Stomach (tissue), 8 donors: ENCODE measurements at regions not wholly inside any gene's neighbourhood (a gene's known extent, or its start where the extent isn't known, plus 50 kb on each side); places are given as distances from the start of the nearest gene placed in this dataset.

Source experiments
- DNase-seq, 2 donors: peaks; one replicate each; pipeline versions ENCODE4 v3.0.0 to v3.0.0-alpha.2; 2013 to 2019
- H3K27ac ChIP-seq, 5 donors: fragments of 200-600 bp in 4 of 5; sonication (generic) in 4 of 5; one replicate each; pipeline ENCODE4 v1.5.1; 2013 to 2019; ENCODE audit warnings: mild to moderate bottlenecking in 1 of 5, moderate library complexity in 1 of 5
- H3K27me3 ChIP-seq, 3 donors: fragments of 200-600 bp; sonication (generic); one replicate each; pipeline ENCODE4 v1.5.1; 2017 to 2019; ENCODE audit warnings: mixed run types in 1 of 3
- H3K36me3 ChIP-seq, 4 donors: fragments of 200-600 bp; sonication (generic); 1 replicate in 3 of 4; 2 replicates in 1 of 4; pipeline ENCODE4 v1.5.1; 2016 to 2019
- H3K4me1 ChIP-seq, 4 donors: fragments of 200-600 bp; sonication (generic); one replicate each; pipeline ENCODE4 v1.5.1; 2016 to 2019
- H3K4me3 ChIP-seq, 4 donors: fragments of 200-600 bp; sonication (generic) in 3 of 4; one replicate each; pipeline ENCODE4 v1.5.1; 2016 to 2019; ENCODE audit warnings: mild to moderate bottlenecking in 1 of 4
- H3K9me3 ChIP-seq, 4 donors: fragments of 200-600 bp; sonication (generic); one replicate each; pipeline ENCODE4 v1.5.1; 2016 to 2019
- EP300 ChIP-seq: sonication (generic); formaldehyde crosslinking; IDR thresholded peaks from one replicate; pipeline ENCODE4 v1.6.1; 2017; ENCODE audit warnings: antibody characterized with exemption
- POLR2A ChIP-seq, 4 donors: fragments of 450-650 bp; IDR thresholded peaks; one replicate each; pipeline ENCODE4 v1.6.1; 2016; ENCODE audit warnings: antibody characterized with exemption in 4 of 4, control low read depth in 2 of 4, mild to moderate bottlenecking in 1 of 4, moderate library complexity in 1 of 4
- POLR2AphosphoS5 ChIP-seq, 3 donors: sonication (generic); formaldehyde crosslinking; IDR thresholded peaks; one replicate each; pipeline ENCODE4 v1.6.1; 2016; ENCODE audit warnings: antibody characterized with exemption in 3 of 3
- WGBS, 5 donors: extraction: QIAGEN DNeasy Blood & Tissue Kit in 3 of 5; methylation state at CpG; one replicate each; pipeline versions ENCODE4 v1.1.5 to v1.1.7; 2013 to 2018; 5-methylcytosine and 5-hydroxymethylcytosine counted together
- intact Hi-C: fragments of 100-400 bp; cut with DNase I; formaldehyde crosslinking; loops from one replicate; pipeline ENCODE4 v1.15.1; 2023; ENCODE audit warnings: low total_unique reads
- TF ChIP-seq, protein P1 (sequence below), 7 experiments: fragments of 450-650 bp in 4 of 7; fragments of 200-600 bp in 3 of 7; sonication (generic) in 3 of 7; IDR thresholded peaks; one replicate each; pipeline ENCODE4 v1.5.1; 2016 to 2019; ENCODE audit warnings: antibody characterized with exemption in 7 of 7, control low read depth in 2 of 7, mild to moderate bottlenecking in 1 of 7
- donor health status: healthy with polysubstance abuse.
- donor health status: Bipolar disorder and iron deficiency.
- donor health status: healthy.

DNA sequence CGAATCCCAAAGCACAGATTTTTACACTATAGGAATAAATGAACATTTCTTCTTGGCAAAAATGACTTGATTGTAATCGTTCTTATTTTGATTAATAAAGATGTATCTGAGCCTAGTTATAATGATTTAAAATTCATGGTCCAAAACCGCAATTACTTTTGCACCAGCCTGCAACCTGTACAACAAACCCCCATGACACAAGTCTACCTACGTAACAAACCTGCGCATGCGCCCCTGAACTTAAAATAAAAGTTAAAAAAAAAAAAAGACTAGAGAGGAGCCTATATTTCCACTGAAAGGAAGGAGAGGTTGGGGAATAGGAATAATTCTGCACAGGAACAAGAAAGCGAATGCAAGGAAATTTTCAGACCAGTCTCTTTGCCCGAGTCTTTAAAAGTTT lies 145.2 kb downstream of the SCARB1 start:
- intact Hi-C loops: no loop called here
- Histone ChIP-seq H3K36me3 (no peaks in the 10 kb centered on the region), H3K4me1 (peaks cover 0 to 46% (median 21%) of the 10 kb centered on the region in 4 donors), H3K27ac (no peak overlapping the region), H3K4me3 (no peak overlapping the region), H3K9me3 (no peaks in the 10 kb centered on the region), H3K27me3 (no peaks in the 10 kb centered on the region)
- DNase-seq: no peak
- WGBS, 5 donors: 92 to 96% (median 94%) methylated on average over 8 of the region's 8 CpGs
- TF ChIP-seq EP300 (no peak), POLR2AphosphoS5 (IDR thresholded peaks at IDR 0.05) (no peak), POLR2A (IDR thresholded peaks at IDR 0.05) (no peak)
- TF ChIP-seq, protein P1, sequence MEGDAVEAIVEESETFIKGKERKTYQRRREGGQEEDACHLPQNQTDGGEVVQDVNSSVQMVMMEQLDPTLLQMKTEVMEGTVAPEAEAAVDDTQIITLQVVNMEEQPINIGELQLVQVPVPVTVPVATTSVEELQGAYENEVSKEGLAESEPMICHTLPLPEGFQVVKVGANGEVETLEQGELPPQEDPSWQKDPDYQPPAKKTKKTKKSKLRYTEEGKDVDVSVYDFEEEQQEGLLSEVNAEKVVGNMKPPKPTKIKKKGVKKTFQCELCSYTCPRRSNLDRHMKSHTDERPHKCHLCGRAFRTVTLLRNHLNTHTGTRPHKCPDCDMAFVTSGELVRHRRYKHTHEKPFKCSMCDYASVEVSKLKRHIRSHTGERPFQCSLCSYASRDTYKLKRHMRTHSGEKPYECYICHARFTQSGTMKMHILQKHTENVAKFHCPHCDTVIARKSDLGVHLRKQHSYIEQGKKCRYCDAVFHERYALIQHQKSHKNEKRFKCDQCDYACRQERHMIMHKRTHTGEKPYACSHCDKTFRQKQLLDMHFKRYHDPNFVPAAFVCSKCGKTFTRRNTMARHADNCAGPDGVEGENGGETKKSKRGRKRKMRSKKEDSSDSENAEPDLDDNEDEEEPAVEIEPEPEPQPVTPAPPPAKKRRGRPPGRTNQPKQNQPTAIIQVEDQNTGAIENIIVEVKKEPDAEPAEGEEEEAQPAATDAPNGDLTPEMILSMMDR (IDR thresholded peaks at IDR 0.05): no peak

DNA sequence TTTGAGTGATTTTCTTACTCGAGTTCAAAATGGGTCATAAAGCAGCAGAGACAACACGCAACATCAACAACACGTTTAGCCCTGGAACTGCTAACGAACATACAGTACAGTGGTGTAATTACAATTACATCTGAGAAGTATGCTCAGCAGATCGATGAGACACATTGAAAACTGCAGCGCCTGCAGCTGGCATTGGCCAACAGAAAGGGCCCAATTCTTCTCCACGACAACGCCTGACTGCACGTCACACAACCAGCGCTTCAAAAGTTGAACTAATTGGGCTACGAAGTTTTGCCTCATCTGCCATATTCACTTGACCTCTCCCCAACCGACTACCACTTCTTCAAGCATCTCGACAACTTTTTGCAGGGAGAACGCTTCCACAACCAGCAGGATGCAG lies 145.6 kb downstream of the SCARB1 start:
- 92 to 96% (median 94%) methylated on average over 14 of the region's 14 CpGs for WGBS, 5 donors
- intact Hi-C loops: no loop called here

DNA sequence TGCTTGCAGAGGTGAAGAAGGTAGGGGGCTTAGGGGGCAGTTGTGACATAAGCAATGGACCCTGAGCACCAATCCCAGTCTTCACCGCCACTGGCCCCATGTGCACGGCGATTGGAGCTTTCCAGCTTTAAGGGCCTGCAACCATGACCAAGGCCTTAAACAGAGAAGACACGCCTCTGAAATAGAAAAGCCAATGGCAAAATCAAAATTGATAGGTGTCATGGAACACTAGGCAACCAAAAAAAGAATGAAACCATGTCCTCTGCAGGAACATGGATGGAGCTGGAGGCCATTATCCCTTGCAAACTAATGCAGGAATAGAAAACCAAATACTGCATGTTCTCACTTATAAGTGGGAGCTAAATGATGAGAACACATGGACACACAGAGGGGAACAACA lies 146.3 kb downstream of the SCARB1 start:
- intact Hi-C loops: no loop called here
- H3K4me1 ChIP-seq: peaks cover 0 to 54% (median 27%) of the 10 kb centered on the region in 4 donors
- DNase-seq: no peak
- no peak overlapping the region for H3K4me3 ChIP-seq
- WGBS, 5 donors: 93 to 100% (median 97%) methylated on average over 4 of the region's 4 CpGs
- no peak for TF ChIP-seq EP300
- TF ChIP-seq, protein P1 (IDR thresholded peaks at IDR 0.05): no peak
- no peak for TF ChIP-seq POLR2A (IDR thresholded peaks at IDR 0.05)
- TF ChIP-seq POLR2AphosphoS5 (IDR thresholded peaks at IDR 0.05): no peak
- no peaks in the 10 kb centered on the region for H3K9me3 ChIP-seq
- no peak overlapping the region for H3K27ac ChIP-seq
- H3K27me3 ChIP-seq: no peaks in the 10 kb centered on the region
- H3K36me3 ChIP-seq: no peaks in the 10 kb centered on the region

More for the DNA sequence above, 145.6 kb downstream of the SCARB1 start:
- no peak for DNase-seq
- Histone ChIP-seq H3K4me3 (no peak overlapping the region), H3K27ac (no peak overlapping the region), H3K27me3 (no peaks in the 10 kb centered on the region), H3K36me3 (no peaks in the 10 kb centered on the region), H3K9me3 (no peaks in the 10 kb centered on the region), H3K4me1 (peaks cover 0 to 50% (median 24%) of the 10 kb centered on the region in 4 donors)
- TF ChIP-seq POLR2A (IDR thresholded peaks at IDR 0.05): no peak
- TF ChIP-seq POLR2AphosphoS5 (IDR thresholded peaks at IDR 0.05): no peak
- TF ChIP-seq, protein P1 (IDR thresholded peaks at IDR 0.05): no peak
- TF ChIP-seq EP300: no peak

DNA sequence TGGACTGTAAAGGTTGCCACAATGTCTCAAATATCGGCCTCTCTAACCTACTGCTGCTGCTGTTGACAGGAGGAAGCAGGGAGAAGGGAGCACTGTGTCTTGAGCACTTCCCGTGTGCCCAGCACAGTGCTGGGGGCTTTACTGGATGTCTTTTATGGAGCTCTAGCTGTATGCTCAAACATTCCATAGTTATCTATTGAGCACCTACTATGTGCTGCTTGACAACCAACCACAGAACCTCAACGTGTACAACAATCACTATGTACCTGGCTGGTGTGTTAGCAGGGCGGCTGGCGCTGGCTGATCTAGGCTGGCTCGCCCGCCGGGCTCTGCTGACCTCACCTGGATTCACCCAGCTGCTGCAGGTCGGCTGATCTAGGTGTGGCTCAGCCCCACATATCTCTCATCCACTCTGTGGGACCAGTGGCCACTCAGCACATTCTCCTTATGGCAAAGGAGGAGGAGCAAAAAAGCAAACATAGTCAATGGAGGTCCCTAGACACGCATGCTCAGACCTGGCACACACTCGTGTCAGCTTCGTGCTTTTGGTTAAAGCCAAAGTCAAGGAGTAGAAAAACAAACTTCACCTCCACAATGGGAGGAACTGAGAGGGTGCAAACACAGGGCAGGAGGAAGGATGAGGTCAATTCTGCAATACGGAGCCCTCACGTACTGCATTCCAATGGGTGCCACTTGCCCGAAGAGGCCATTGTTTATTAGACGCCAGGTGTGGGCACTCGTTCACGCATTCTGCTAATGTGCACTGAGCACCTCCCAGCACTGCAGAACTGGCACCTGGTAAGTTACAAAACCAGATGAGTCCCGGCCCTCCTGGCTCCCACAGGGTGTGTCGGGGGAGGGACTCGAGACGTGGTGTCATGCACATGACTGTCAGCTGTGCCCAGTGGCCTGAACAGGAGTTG lies 147.2 kb downstream of the SCARB1 start:
- DNase-seq: peak in 1 of 2 donors; percentile 55
- TF ChIP-seq POLR2AphosphoS5 (IDR thresholded peaks at IDR 0.05) (no peak), EP300 (no peak), POLR2A (IDR thresholded peaks at IDR 0.05) (no peak)
- TF ChIP-seq, protein P1 (IDR thresholded peaks at IDR 0.05): no peak
- no peak overlapping the region for H3K27ac ChIP-seq
- intact Hi-C loops: no loop called here
- H3K4me1 ChIP-seq: peaks cover 0 to 47% (median 27%) of the 10 kb centered on the region in 4 donors
- no peaks in the 10 kb centered on the region for H3K9me3 ChIP-seq
- no peaks in the 10 kb centered on the region for H3K27me3 ChIP-seq
- H3K4me3 ChIP-seq: no peak overlapping the region
- no peaks in the 10 kb centered on the region for H3K36me3 ChIP-seq
- WGBS, 5 donors: 82 to 90% (median 85%) methylated on average over 19 to 22 of the region's 22 CpGs
